ENCODE measurements at regions not wholly inside any gene's neighbourhood (a gene's known extent, or its start where the extent isn't known, plus 50 kb on each side); places are given as distances from the start of the nearest gene placed in this dataset.

DNA sequence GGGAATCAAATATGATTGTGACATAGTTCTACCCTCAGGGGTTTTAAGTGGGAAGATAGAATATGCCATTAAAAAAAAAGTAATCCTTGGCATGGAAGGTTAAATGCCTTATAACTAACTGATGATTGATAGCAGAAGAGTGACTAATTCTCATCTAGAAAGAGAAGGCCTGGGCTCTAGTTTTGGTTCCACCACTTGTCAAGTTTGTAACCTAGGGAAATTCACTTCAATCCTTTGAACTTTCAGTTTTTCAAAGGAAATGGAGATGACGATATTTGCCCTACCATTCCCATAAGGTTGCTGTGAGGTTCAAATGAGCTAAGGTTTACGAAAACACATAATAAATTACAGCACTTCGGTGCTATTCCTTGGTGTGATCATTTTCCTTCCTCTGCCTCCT, 88.5 kb downstream of the GPR88 start:
- dilution Hi-C loops (cut with MboI; ENCODE audit: extremely low pct_ligation_motif_present, low sequenced_read_pairs) = no loop called here
- H3K4me1 ChIP-seq (ENCODE audit: control insufficient read depth, extremely low read depth, insufficient read depth, low read length) = no peaks in the 10 kb centered on the region

DNA sequence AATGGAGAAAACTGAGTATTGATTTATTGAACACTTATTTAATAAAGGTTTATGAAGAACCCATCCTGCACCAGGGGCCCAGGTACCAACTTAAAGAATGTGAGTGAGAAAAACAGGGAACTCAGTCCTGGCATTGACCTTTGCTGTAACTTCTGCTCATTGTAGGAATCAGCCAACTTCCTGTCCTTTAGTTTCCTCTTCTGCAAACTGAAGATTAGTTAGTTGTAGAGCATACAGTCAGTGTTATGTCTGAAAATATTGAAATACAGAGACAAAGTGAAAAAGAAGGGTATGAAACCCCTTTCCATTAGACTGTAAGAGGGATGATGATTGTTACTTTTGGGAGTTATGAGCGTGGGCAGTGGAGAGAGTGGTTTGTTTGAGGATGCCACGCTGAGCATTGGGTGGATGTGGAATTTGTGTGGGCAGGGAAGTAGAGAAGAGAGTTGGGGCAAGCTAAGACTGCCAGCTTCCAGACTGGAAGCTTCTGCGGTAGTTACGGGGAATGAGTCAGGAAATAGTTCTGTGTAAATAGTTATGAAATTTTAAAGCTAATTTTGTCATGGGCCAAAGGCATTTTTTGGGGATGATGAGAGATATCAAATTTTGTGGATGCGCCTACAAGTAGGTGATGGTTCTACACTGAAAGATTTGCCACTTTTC, 89.2 kb downstream of the GPR88 start:
- dilution Hi-C loops (cut with MboI; ENCODE audit: extremely low pct_ligation_motif_present, low sequenced_read_pairs) = no loop called here
- H3K9ac ChIP-seq (ENCODE audit: control insufficient read depth, extremely low read depth, insufficient read depth, low read length) = no peak overlapping the region
- no peak overlapping the region for H2AFZ ChIP-seq (ENCODE audit: control insufficient read depth, low read length)
- no peaks in the 10 kb centered on the region for H4K20me1 ChIP-seq (ENCODE audit: control insufficient read depth, extremely low read depth, insufficient read depth, low read length)
- TF ChIP-seq EZH2 (IDR thresholded peaks at IDR 0.05; ENCODE audit: low read length) = no peak
- TF ChIP-seq, protein P1, sequence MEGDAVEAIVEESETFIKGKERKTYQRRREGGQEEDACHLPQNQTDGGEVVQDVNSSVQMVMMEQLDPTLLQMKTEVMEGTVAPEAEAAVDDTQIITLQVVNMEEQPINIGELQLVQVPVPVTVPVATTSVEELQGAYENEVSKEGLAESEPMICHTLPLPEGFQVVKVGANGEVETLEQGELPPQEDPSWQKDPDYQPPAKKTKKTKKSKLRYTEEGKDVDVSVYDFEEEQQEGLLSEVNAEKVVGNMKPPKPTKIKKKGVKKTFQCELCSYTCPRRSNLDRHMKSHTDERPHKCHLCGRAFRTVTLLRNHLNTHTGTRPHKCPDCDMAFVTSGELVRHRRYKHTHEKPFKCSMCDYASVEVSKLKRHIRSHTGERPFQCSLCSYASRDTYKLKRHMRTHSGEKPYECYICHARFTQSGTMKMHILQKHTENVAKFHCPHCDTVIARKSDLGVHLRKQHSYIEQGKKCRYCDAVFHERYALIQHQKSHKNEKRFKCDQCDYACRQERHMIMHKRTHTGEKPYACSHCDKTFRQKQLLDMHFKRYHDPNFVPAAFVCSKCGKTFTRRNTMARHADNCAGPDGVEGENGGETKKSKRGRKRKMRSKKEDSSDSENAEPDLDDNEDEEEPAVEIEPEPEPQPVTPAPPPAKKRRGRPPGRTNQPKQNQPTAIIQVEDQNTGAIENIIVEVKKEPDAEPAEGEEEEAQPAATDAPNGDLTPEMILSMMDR (optimal IDR thresholded peaks at IDR 0.05 in 1 of 3, IDR thresholded peaks at IDR 0.05 in 1 of 3, conservative IDR thresholded peaks at IDR 0.05 in 1 of 3; ENCODE audit: extremely low read depth in 1 of 3, insufficient read depth in 2 of 3, low read length in 3 of 3) = no peak
- H3K4me2 ChIP-seq (ENCODE audit: control insufficient read depth, extremely low read depth, insufficient read depth, low read depth, low read length) = no peak overlapping the region
- FAIRE-seq (no peak), DNase-seq (ENCODE audit: low read depth, low spot score) (no peak)
- H3K27ac ChIP-seq (ENCODE audit: control insufficient read depth, insufficient read depth, low read length) = no peak overlapping the region
- H3K4me1 ChIP-seq (ENCODE audit: control insufficient read depth, extremely low read depth, insufficient read depth, low read length) = no peaks in the 10 kb centered on the region
- no peaks in the 10 kb centered on the region for H3K9me1 ChIP-seq (ENCODE audit: control insufficient read depth, extremely low read depth, insufficient read depth, low read length)
- no peak overlapping the region for H3K4me3 ChIP-seq (ENCODE audit: control insufficient read depth in 2 of 3, extremely low read depth in 1 of 3, insufficient read depth in 2 of 3, low read depth in 1 of 3, low read length in 3 of 3)
- H3K27me3 ChIP-seq (ENCODE audit: control insufficient read depth, extremely low read depth, insufficient read depth, low read length) = no peaks in the 10 kb centered on the region
- no peaks in the 10 kb centered on the region for H3K79me2 ChIP-seq (ENCODE audit: control insufficient read depth, insufficient read depth, low read length)
- no peaks in the 10 kb centered on the region for H3K36me3 ChIP-seq (ENCODE audit: control insufficient read depth in 2 of 2, extremely low read depth in 1 of 2, insufficient read depth in 2 of 2, low read length in 2 of 2)
- H3K9me3 ChIP-seq (ENCODE audit: control insufficient read depth, low read depth, low read length) = no peaks in the 10 kb centered on the region

More for the DNA sequence above, 88.5 kb downstream of the GPR88 start:
- Histone ChIP-seq H3K9me1 (ENCODE audit: control insufficient read depth, extremely low read depth, insufficient read depth, low read length) (no peaks in the 10 kb centered on the region), H3K9ac (ENCODE audit: control insufficient read depth, extremely low read depth, insufficient read depth, low read length) (no peak overlapping the region), H3K27me3 (ENCODE audit: control insufficient read depth, extremely low read depth, insufficient read depth, low read length) (no peaks in the 10 kb centered on the region), H3K4me2 (ENCODE audit: control insufficient read depth, extremely low read depth, insufficient read depth, low read depth, low read length) (no peak overlapping the region), H3K27ac (ENCODE audit: control insufficient read depth, insufficient read depth, low read length) (no peak overlapping the region), H3K79me2 (ENCODE audit: control insufficient read depth, insufficient read depth, low read length) (no peaks in the 10 kb centered on the region), H3K4me3 (ENCODE audit: control insufficient read depth in 2 of 3, extremely low read depth in 1 of 3, insufficient read depth in 2 of 3, low read depth in 1 of 3, low read length in 3 of 3) (no peak overlapping the region), H4K20me1 (ENCODE audit: control insufficient read depth, extremely low read depth, insufficient read depth, low read length) (no peaks in the 10 kb centered on the region), H2AFZ (ENCODE audit: control insufficient read depth, low read length) (no peak overlapping the region), H3K9me3 (ENCODE audit: control insufficient read depth, low read depth, low read length) (no peaks in the 10 kb centered on the region), H3K36me3 (ENCODE audit: control insufficient read depth in 2 of 2, extremely low read depth in 1 of 2, insufficient read depth in 2 of 2, low read length in 2 of 2) (no peaks in the 10 kb centered on the region)
- no peak for TF ChIP-seq EZH2 (IDR thresholded peaks at IDR 0.05; ENCODE audit: low read length)
- TF ChIP-seq, protein P1 (optimal IDR thresholded peaks at IDR 0.05 in 1 of 3, IDR thresholded peaks at IDR 0.05 in 1 of 3, conservative IDR thresholded peaks at IDR 0.05 in 1 of 3; ENCODE audit: extremely low read depth in 1 of 3, insufficient read depth in 2 of 3, low read length in 3 of 3) = no peak
- FAIRE-seq = no peak
- DNase-seq (ENCODE audit: low read depth, low spot score) = no peak

Data from keratinocyte (primary cell).